Liver (tissue), 8 donors: ENCODE measurements at regions not wholly inside any gene's neighbourhood (a gene's known extent, or its start where the extent isn't known, plus 50 kb on each side); places are given as distances from the start of the nearest gene placed in this dataset.

Experiments used
- DNase-seq: peaks from one replicate; pipeline ENCODE4 v3.0.0-alpha.2; 2017; ENCODE audit warnings: low spot score
- H3K27ac ChIP-seq, 2 donors: one replicate each; pipeline ENCODE4 v1.7.0; 2013; ENCODE audit warnings: inconsistent platforms in 2 of 2, low read length in 2 of 2, control low read depth in 1 of 2, low read depth in 1 of 2, mild to moderate bottlenecking in 1 of 2
- H3K27me3 ChIP-seq, 4 donors: one replicate each; pipeline versions ENCODE4 v1.6.1 to v1.7.0; 2013; ENCODE audit warnings: low read length in 3 of 4, inconsistent platforms in 1 of 4, mild to moderate bottlenecking in 1 of 4, moderate library complexity in 1 of 4; ENCODE audit not compliant: control insufficient read depth in 4 of 4, insufficient read depth in 4 of 4
- H3K36me3 ChIP-seq, 4 donors: one replicate each; pipeline versions ENCODE4 v1.6.1 to v1.7.0; 2013; ENCODE audit warnings: low read length in 3 of 4, mild to moderate bottlenecking in 3 of 4, low read depth in 1 of 4, moderate library complexity in 1 of 4; ENCODE audit not compliant: control insufficient read depth in 4 of 4, insufficient read depth in 3 of 4
- H3K4me1 ChIP-seq, 4 donors: one replicate each; pipeline versions ENCODE4 v1.6.1 to v1.7.0; 2013; ENCODE audit warnings: low read length in 3 of 4, mild to moderate bottlenecking in 3 of 4, moderate library complexity in 1 of 4; ENCODE audit not compliant: control insufficient read depth in 4 of 4, insufficient read depth in 4 of 4
- H3K4me3 ChIP-seq, 3 donors: one replicate each; pipeline versions ENCODE4 v1.6.1 to v1.7.0; 2013; ENCODE audit warnings: low read length in 3 of 3, control low read depth in 1 of 3, low read depth in 1 of 3, mild to moderate bottlenecking in 1 of 3
- H3K9ac ChIP-seq, 2 donors: one replicate each; pipeline ENCODE4 v1.7.0; 2013; ENCODE audit warnings: low read length in 2 of 2, mild to moderate bottlenecking in 2 of 2, moderate library complexity in 2 of 2, control low read depth in 1 of 2, low read depth in 1 of 2
- H3K9me3 ChIP-seq, 4 donors: one replicate each; pipeline versions ENCODE4 v1.6.1 to v1.7.0; 2013; ENCODE audit warnings: low read length in 3 of 4; ENCODE audit not compliant: control insufficient read depth in 4 of 4
- EGR1 ChIP-seq, 2 donors: IDR thresholded peaks; 2 replicates each; pipeline ENCODE4 v1.6.1; 2016 to 2018; ENCODE audit warnings: antibody characterized with exemption in 2 of 2, low read depth in 2 of 2
- FOXA1 ChIP-seq: IDR thresholded peaks from 2 replicates; pipeline ENCODE4 v1.6.1; 2016; ENCODE audit warnings: antibody characterized with exemption
- FOXA2 ChIP-seq: IDR thresholded peaks from 2 replicates; pipeline ENCODE4 v1.6.1; 2016; ENCODE audit warnings: antibody characterized with exemption
- GABPA ChIP-seq, 2 donors: IDR thresholded peaks in 1 of 2; conservative IDR thresholded peaks in 1 of 2; 2 replicates each; pipeline ENCODE4 v1.6.1; 2016; ENCODE audit warnings: antibody characterized with exemption in 2 of 2, mild to moderate bottlenecking in 1 of 2, moderate library complexity in 1 of 2
- HNF4A ChIP-seq, 2 donors: conservative IDR thresholded peaks; 2 replicates each; pipeline ENCODE4 v1.6.1; 2016; ENCODE audit warnings: antibody characterized with exemption in 2 of 2, mild to moderate bottlenecking in 2 of 2
- HNF4G ChIP-seq: IDR thresholded peaks from 2 replicates; pipeline ENCODE4 v1.6.1; 2016; ENCODE audit warnings: antibody characterized with exemption
- JUND ChIP-seq, 2 donors: IDR thresholded peaks; 2 replicates each; pipeline ENCODE4 v1.6.1; 2016; ENCODE audit warnings: antibody characterized with exemption in 2 of 2
- NR2F2 ChIP-seq: IDR thresholded peaks from 2 replicates; pipeline ENCODE4 v1.6.1; 2016; ENCODE audit warnings: antibody characterized with exemption
- RXRA ChIP-seq, 2 donors: IDR thresholded peaks; 2 replicates each; pipeline ENCODE4 v1.6.1; 2017 to 2018; ENCODE audit warnings: antibody characterized with exemption in 2 of 2, mild to moderate bottlenecking in 1 of 2
- SP1 ChIP-seq: IDR thresholded peaks from 2 replicates; pipeline ENCODE4 v1.6.1; 2018; ENCODE audit warnings: antibody characterized with exemption, mild to moderate bottlenecking
- TAF1 ChIP-seq: conservative IDR thresholded peaks from 2 replicates; pipeline ENCODE4 v1.6.1; 2016; ENCODE audit warnings: antibody characterized with exemption, mild to moderate bottlenecking
- YY1 ChIP-seq: IDR thresholded peaks from 2 replicates; pipeline ENCODE4 v1.6.1; 2016; ENCODE audit warnings: antibody characterized with exemption, mild to moderate bottlenecking
- WGBS: extraction: QIAGEN DNeasy Blood & Tissue Kit; methylation state at CpG from one replicate; pipeline ENCODE4 v1.1.7; 2013; 5-methylcytosine and 5-hydroxymethylcytosine counted together
- TF ChIP-seq, protein P1 (sequence below): IDR thresholded peaks from 2 replicates; pipeline ENCODE4 v1.6.1; 2016; ENCODE audit warnings: antibody characterized with exemption
- TF ChIP-seq, protein P2 (sequence below): IDR thresholded peaks from 2 replicates; pipeline ENCODE4 v1.6.1; 2016; ENCODE audit warnings: antibody characterized with exemption, mild to moderate bottlenecking
- TF ChIP-seq, protein P3 (sequence below): IDR thresholded peaks from 2 replicates; pipeline ENCODE4 v1.6.1; 2016; ENCODE audit warnings: antibody characterized with exemption
- TF ChIP-seq, protein P4 (sequence below): fragments of 150-350 bp; IDR thresholded peaks from 2 replicates; pipeline ENCODE4 v1.5.1; 2017; ENCODE audit warnings: improper control_type of control experiment, low read depth, low read length; ENCODE audit not compliant: missing input control
- donor health status: healthy.
- donor health status: healthy.
- donor health status: healthy.
- donor health status: healthy.
- donor health status: healthy.

DNA sequence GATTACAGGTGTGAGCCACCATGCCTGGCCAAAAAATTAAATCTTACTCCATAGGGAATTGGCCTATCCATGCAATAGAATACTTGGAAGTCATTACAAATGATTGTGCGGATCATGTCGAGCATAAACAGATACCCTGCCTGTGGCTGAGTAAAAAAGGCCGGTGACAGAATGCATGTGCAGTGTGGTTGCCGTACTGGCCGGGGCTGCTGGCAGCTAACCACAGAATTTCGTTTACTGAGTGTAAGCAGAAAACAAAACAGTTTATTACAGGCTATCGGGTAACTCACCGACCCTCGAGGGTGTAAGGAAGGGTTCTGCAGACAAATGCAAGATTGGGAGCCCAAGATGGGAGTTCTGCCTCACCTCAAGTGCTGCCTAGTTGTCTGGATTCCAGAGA is 127.7 kb downstream of the ZIC5 start (continued):
- TF ChIP-seq GABPA (IDR thresholded peaks at IDR 0.05 in 1 of 2, conservative IDR thresholded peaks at IDR 0.05 in 1 of 2) = no peak

DNA sequence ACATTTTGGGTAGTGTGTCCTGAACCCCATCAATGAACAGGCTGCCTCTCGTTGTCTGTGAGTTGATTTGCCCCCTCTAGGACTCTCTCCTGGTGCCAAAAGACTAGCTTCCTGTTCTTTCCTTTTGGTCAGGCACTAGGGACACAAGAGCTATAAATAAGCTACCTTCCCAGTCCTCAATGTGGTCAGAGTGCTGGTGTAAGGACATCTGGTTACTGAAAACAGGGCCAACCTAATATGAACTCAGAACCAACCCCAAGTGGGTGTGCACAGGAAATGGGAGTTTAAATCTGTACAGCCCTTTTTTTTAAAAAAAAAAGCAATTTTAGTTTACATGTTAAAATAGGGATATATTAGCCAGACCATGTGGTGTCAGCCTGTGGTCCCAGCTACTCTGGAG is 129.2 kb downstream of the ZIC5 start:
- whole genome bisulfite sequencing = 81% methylated on average over 1 of the region's 1 CpG
- H3K4me1 ChIP-seq = no peaks in the 10 kb centered on the region

DNA sequence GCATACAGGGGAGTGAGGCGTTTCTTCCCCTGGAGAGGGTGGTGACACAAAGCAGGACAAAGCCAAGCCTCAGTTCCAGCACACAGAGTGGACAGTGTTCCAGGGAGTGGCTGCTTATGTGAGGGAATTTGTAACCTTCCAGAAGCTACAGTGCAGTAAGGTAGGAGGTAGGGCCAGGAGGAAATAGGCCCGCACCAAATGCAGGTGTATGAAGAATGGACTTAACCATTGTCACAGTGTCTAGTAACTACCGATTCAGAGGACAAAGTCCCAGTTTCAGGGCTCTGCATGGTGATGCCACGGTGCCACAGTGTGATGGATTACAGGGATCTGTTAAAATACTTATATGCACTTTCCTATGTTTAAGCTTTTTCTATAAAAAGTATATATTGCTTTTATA is 135.3 kb downstream of the ZIC5 start:
- Histone ChIP-seq H3K9me3 (no peaks in the 10 kb centered on the region), H3K27ac (no peak overlapping the region), H3K4me1 (no peaks in the 10 kb centered on the region), H3K9ac (no peak overlapping the region), H3K36me3 (no peaks in the 10 kb centered on the region), H3K4me3 (no peak overlapping the region), H3K27me3 (no peaks in the 10 kb centered on the region)
- DNase-seq = no peak
- TF ChIP-seq RXRA (IDR thresholded peaks at IDR 0.05) (no peak), JUND (IDR thresholded peaks at IDR 0.05) (no peak), YY1 (no peak), HNF4A (conservative IDR thresholded peaks at IDR 0.05) (no peak), SP1 (no peak), HNF4G (no peak), FOXA1 (no peak), FOXA2 (no peak), NR2F2 (no peak), EGR1 (IDR thresholded peaks at IDR 0.05; ENCODE audit: low read depth in 2 of 2) (no peak)
- TF ChIP-seq, protein P1, sequence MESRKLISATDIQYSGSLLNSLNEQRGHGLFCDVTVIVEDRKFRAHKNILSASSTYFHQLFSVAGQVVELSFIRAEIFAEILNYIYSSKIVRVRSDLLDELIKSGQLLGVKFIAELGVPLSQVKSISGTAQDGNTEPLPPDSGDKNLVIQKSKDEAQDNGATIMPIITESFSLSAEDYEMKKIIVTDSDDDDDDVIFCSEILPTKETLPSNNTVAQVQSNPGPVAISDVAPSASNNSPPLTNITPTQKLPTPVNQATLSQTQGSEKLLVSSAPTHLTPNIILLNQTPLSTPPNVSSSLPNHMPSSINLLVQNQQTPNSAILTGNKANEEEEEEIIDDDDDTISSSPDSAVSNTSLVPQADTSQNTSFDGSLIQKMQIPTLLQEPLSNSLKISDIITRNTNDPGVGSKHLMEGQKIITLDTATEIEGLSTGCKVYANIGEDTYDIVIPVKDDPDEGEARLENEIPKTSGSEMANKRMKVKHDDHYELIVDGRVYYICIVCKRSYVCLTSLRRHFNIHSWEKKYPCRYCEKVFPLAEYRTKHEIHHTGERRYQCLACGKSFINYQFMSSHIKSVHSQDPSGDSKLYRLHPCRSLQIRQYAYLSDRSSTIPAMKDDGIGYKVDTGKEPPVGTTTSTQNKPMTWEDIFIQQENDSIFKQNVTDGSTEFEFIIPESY = no peak
- TF ChIP-seq, protein P2, sequence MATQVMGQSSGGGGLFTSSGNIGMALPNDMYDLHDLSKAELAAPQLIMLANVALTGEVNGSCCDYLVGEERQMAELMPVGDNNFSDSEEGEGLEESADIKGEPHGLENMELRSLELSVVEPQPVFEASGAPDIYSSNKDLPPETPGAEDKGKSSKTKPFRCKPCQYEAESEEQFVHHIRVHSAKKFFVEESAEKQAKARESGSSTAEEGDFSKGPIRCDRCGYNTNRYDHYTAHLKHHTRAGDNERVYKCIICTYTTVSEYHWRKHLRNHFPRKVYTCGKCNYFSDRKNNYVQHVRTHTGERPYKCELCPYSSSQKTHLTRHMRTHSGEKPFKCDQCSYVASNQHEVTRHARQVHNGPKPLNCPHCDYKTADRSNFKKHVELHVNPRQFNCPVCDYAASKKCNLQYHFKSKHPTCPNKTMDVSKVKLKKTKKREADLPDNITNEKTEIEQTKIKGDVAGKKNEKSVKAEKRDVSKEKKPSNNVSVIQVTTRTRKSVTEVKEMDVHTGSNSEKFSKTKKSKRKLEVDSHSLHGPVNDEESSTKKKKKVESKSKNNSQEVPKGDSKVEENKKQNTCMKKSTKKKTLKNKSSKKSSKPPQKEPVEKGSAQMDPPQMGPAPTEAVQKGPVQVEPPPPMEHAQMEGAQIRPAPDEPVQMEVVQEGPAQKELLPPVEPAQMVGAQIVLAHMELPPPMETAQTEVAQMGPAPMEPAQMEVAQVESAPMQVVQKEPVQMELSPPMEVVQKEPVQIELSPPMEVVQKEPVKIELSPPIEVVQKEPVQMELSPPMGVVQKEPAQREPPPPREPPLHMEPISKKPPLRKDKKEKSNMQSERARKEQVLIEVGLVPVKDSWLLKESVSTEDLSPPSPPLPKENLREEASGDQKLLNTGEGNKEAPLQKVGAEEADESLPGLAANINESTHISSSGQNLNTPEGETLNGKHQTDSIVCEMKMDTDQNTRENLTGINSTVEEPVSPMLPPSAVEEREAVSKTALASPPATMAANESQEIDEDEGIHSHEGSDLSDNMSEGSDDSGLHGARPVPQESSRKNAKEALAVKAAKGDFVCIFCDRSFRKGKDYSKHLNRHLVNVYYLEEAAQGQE = no peak
- TF ChIP-seq, protein P3, sequence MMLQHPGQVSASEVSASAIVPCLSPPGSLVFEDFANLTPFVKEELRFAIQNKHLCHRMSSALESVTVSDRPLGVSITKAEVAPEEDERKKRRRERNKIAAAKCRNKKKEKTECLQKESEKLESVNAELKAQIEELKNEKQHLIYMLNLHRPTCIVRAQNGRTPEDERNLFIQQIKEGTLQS = no peak
- TF ChIP-seq, protein P4, sequence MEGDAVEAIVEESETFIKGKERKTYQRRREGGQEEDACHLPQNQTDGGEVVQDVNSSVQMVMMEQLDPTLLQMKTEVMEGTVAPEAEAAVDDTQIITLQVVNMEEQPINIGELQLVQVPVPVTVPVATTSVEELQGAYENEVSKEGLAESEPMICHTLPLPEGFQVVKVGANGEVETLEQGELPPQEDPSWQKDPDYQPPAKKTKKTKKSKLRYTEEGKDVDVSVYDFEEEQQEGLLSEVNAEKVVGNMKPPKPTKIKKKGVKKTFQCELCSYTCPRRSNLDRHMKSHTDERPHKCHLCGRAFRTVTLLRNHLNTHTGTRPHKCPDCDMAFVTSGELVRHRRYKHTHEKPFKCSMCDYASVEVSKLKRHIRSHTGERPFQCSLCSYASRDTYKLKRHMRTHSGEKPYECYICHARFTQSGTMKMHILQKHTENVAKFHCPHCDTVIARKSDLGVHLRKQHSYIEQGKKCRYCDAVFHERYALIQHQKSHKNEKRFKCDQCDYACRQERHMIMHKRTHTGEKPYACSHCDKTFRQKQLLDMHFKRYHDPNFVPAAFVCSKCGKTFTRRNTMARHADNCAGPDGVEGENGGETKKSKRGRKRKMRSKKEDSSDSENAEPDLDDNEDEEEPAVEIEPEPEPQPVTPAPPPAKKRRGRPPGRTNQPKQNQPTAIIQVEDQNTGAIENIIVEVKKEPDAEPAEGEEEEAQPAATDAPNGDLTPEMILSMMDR = no peak
- 83% methylated on average over 4 of the region's 4 CpGs for WGBS

More for the DNA sequence above, 129.2 kb downstream of the ZIC5 start:
- no peak overlapping the region for H3K4me3 ChIP-seq
- DNase-seq = no peak
- no peaks in the 10 kb centered on the region for H3K36me3 ChIP-seq
- no peak overlapping the region for H3K27ac ChIP-seq
- H3K9ac ChIP-seq = no peak overlapping the region
- H3K27me3 ChIP-seq = no peaks in the 10 kb centered on the region
- no peaks in the 10 kb centered on the region for H3K9me3 ChIP-seq
- TF ChIP-seq HNF4G (no peak), TAF1 (no peak), FOXA1 (no peak), FOXA2 (no peak)
